PC-3 (cell line): ENCODE measurements at regions not wholly inside any gene's neighbourhood (a gene's known extent, or its start where the extent isn't known, plus 50 kb on each side); places are given as distances from the start of the nearest gene placed in this dataset.

ENCODE experiments used
- ATAC-seq: fragments of 200-7000 bp; cut with Tn5 transposase; 2 replicates; pipeline ENCODE4 v1.9.1; 2020; ENCODE audit warnings: mild to moderate bottlenecking, moderate library complexity
- BruUV-seq: library from RNA; stranded (reverse); fragments of 400-500 nt; replicated peaks from 2 replicates; lab custom pipeline; 2021; lab: Mats Ljungman, UMichigan
- CTCF ChIA-PET: fragments of 300-600 bp; sonication (Branson Sonifier 250); formaldehyde crosslinking; loops from one replicate; lab custom pipeline; 2022; ENCODE audit warnings: antibody characterized with exemption; lab: Charles Lee
- POLR2A ChIA-PET: fragments of 300-600 bp; sonication (Branson Sonifier 250); formaldehyde crosslinking; loops from one replicate; lab custom pipeline; 2022; ENCODE audit warnings: antibody characterized with exemption; ENCODE audit not compliant: unreplicated experiment; lab: Charles Lee
- DNase-seq: peaks from one replicate; pipeline ENCODE4 v3.0.0-alpha.2; 2015
- H2AFZ ChIP-seq: fragments of 300-600 bp; sonication (generic); 2 replicates; pipeline ENCODE4 v1.6.0; 2016; ENCODE audit warnings: antibody characterized with exemption, low read length
- H3F3A ChIP-seq: fragments of 300-600 bp; sonication (generic); one replicate; pipeline ENCODE4 v1.6.0; 2017; ENCODE audit warnings: antibody characterized with exemption, low read length, control low read depth, mild to moderate bottlenecking; ENCODE audit not compliant: unreplicated experiment
- H3K27ac ChIP-seq: fragments of 300-600 bp; sonication (generic); 2 replicates; pipeline ENCODE4 v1.5.1; 2016; ENCODE audit warnings: mild to moderate bottlenecking, low read length
- H3K27me3 ChIP-seq: fragments of 300-600 bp; sonication (generic); 2 replicates; pipeline ENCODE4 v1.6.1; 2016; ENCODE audit warnings: low read length, mixed read lengths
- H3K36me3 ChIP-seq: fragments of 300-600 bp; sonication (generic); 2 replicates; pipeline ENCODE4 v1.6.1; 2016; ENCODE audit warnings: low read depth, mixed run types, low read length, mixed read lengths
- H3K4me1 ChIP-seq: fragments of 300-600 bp; sonication (generic); 2 replicates; pipeline ENCODE4 v1.5.1; 2016; ENCODE audit warnings: low read length; ENCODE audit not compliant: insufficient read depth
- H3K4me2 ChIP-seq: fragments of 300-600 bp; sonication (generic); 2 replicates; pipeline ENCODE4 v1.6.0; 2016; ENCODE audit warnings: low read length
- H3K4me3 ChIP-seq: fragments of 300-600 bp; sonication (generic); 2 replicates; pipeline ENCODE4 v1.5.1; 2016; ENCODE audit warnings: mild to moderate bottlenecking, low read length, mixed read lengths
- H3K79me2 ChIP-seq: fragments of 300-600 bp; sonication (generic); 2 replicates; pipeline ENCODE4 v1.6.1; 2017; ENCODE audit warnings: low read length, mixed read lengths
- H3K9ac ChIP-seq: fragments of 300-600 bp; sonication (generic); 2 replicates; pipeline ENCODE4 v1.6.0; 2016; ENCODE audit warnings: mild to moderate bottlenecking, low read length
- H3K9me2 ChIP-seq: fragments of 300-600 bp; sonication (generic); replicated peaks from 2 replicates; pipeline ENCODE4 v1.6.1; 2016; ENCODE audit warnings: mixed run types, low read length, mixed read lengths
- H3K9me3 ChIP-seq: fragments of 300-600 bp; sonication (generic); 2 replicates; pipeline ENCODE4 v1.6.1; 2016; ENCODE audit warnings: low read length, mixed read lengths
- H4K20me1 ChIP-seq: fragments of 300-600 bp; sonication (generic); 2 replicates; pipeline ENCODE4 v1.6.1; 2016; ENCODE audit warnings: low read length, mixed read lengths
- EZH2 ChIP-seq: fragments of 300-600 bp; sonication (generic); IDR thresholded peaks from one replicate; pipeline ENCODE4 v1.6.1; 2017; ENCODE audit warnings: antibody characterized with exemption, mild to moderate bottlenecking, low read length; ENCODE audit not compliant: unreplicated experiment
- EZH2phosphoT487 ChIP-seq: fragments of 300-600 bp; sonication (generic); IDR thresholded peaks from 2 replicates; pipeline ENCODE4 v1.6.1; 2018; ENCODE audit warnings: mild to moderate bottlenecking, antibody characterized with exemption, low read length, borderline replicate concordance
- intact Hi-C: fragments of 100-400 bp; cut with micrococcal nuclease; formaldehyde crosslinking; loops from 2 replicates; pipeline ENCODE4 v1.9.0; 2023
- TF ChIP-seq, protein P1 (sequence below): fragments of 300-600 bp; sonication (generic); conservative IDR thresholded peaks from 2 replicates; pipeline ENCODE4 v1.5.1; 2017; ENCODE audit warnings: antibody characterized with exemption, low read depth, mild to moderate bottlenecking, low read length

DNA sequence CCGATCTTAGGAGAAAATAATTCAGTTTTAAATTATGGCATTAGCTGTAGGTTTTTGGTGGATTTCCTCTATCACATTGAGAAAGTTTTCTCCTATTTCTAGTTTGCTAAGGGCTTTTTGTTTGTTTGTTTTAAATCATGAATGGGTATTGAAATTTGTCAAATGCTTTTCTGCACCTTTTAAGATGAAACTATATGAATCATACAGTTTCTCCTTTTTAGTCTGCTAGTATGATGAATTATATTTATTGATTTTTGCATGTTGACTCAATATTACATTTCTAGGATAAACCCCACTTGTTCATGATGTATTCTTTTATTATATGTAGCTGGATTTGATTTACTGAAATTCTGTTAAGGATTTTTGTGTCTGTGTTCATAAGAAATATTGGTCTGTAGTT lies 70.3 kb upstream of the PIP4K2A start:
- no peaks in the 10 kb centered on the region for H3K9me2 ChIP-seq
- H3F3A ChIP-seq: no peaks in the 10 kb centered on the region
- no peaks in the 10 kb centered on the region for H4K20me1 ChIP-seq
- no peaks in the 10 kb centered on the region for H3K4me1 ChIP-seq
- no peak overlapping the region for H3K4me3 ChIP-seq
- H3K36me3 ChIP-seq: no peaks in the 10 kb centered on the region
- H3K79me2 ChIP-seq: no peaks in the 10 kb centered on the region
- no peak overlapping the region for H3K9ac ChIP-seq
- intact Hi-C loops: no loop called here
- TF ChIP-seq, protein P1, sequence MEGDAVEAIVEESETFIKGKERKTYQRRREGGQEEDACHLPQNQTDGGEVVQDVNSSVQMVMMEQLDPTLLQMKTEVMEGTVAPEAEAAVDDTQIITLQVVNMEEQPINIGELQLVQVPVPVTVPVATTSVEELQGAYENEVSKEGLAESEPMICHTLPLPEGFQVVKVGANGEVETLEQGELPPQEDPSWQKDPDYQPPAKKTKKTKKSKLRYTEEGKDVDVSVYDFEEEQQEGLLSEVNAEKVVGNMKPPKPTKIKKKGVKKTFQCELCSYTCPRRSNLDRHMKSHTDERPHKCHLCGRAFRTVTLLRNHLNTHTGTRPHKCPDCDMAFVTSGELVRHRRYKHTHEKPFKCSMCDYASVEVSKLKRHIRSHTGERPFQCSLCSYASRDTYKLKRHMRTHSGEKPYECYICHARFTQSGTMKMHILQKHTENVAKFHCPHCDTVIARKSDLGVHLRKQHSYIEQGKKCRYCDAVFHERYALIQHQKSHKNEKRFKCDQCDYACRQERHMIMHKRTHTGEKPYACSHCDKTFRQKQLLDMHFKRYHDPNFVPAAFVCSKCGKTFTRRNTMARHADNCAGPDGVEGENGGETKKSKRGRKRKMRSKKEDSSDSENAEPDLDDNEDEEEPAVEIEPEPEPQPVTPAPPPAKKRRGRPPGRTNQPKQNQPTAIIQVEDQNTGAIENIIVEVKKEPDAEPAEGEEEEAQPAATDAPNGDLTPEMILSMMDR: no peak
- TF ChIP-seq EZH2phosphoT487: no peak
- no peak for TF ChIP-seq EZH2
- no TSS peak for BruUV-seq
- H3K9me3 ChIP-seq: no peaks in the 10 kb centered on the region
- no peak overlapping the region for H3K27ac ChIP-seq
- DNase-seq (peak; percentile 7), ATAC-seq (peak; percentile 67)
- H2AFZ ChIP-seq: no peak overlapping the region
- no peaks in the 10 kb centered on the region for H3K27me3 ChIP-seq
- no peak overlapping the region for H3K4me2 ChIP-seq
- POLR2A ChIA-PET: no interaction called here
- CTCF ChIA-PET: no interaction called here

GRCh38 chr10:22783807-22784206 lies 69.4 kb upstream of the PIP4K2A start:
- H3K9me2 ChIP-seq: no peaks in the 10 kb centered on the region
- intact Hi-C loops: no loop called here
- ChIA-PET CTCF (no interaction called here), POLR2A (no interaction called here)
- H3K79me2 ChIP-seq: no peaks in the 10 kb centered on the region
- no peak overlapping the region for H3K27ac ChIP-seq
- no TSS peak for BruUV-seq
- no peaks in the 10 kb centered on the region for H3F3A ChIP-seq
- no peaks in the 10 kb centered on the region for H3K9me3 ChIP-seq
- H3K4me3 ChIP-seq: no peak overlapping the region
- H3K4me1 ChIP-seq: no peaks in the 10 kb centered on the region
- no peak for TF ChIP-seq EZH2phosphoT487
- no peak for TF ChIP-seq EZH2
- TF ChIP-seq, protein P1: no peak
- H3K9ac ChIP-seq: no peak overlapping the region
- no peaks in the 10 kb centered on the region for H4K20me1 ChIP-seq
- no peak overlapping the region for H3K4me2 ChIP-seq
- H3K27me3 ChIP-seq: no peaks in the 10 kb centered on the region
- H3K36me3 ChIP-seq: no peaks in the 10 kb centered on the region
- ATAC-seq (no peak), DNase-seq (no peak)
- no peak overlapping the region for H2AFZ ChIP-seq

- CTCF ChIA-PET: no interaction called here
Observed at GRCh38 chr10:22780474-22780885, 66.1 kb upstream of the PIP4K2A start.

More at GRCh38 chr10:22780474-22780885, 66.1 kb upstream of the PIP4K2A start:
- H3K36me3 ChIP-seq: no peaks in the 10 kb centered on the region
- no peaks in the 10 kb centered on the region for H3K4me1 ChIP-seq
- H3K4me2 ChIP-seq: no peak overlapping the region
- no peak overlapping the region for H2AFZ ChIP-seq
- intact Hi-C loops: no loop called here
- no peak for ATAC-seq
- no peaks in the 10 kb centered on the region for H3F3A ChIP-seq
- TF ChIP-seq, protein P1: no peak
- TF ChIP-seq EZH2phosphoT487: no peak
- no peak for TF ChIP-seq EZH2
- no peaks in the 10 kb centered on the region for H3K9me2 ChIP-seq
- no peak overlapping the region for H3K9ac ChIP-seq
- no TSS peak for BruUV-seq
- H3K79me2 ChIP-seq: no peaks in the 10 kb centered on the region
- no peak overlapping the region for H3K27ac ChIP-seq
- no peaks in the 10 kb centered on the region for H3K9me3 ChIP-seq
- POLR2A ChIA-PET: no interaction called here
- no peak for DNase-seq
- no peaks in the 10 kb centered on the region for H4K20me1 ChIP-seq
- H3K4me3 ChIP-seq: no peak overlapping the region
- H3K27me3 ChIP-seq: no peaks in the 10 kb centered on the region
